Fibroblast of mammary gland (primary cell): ENCODE measurements at regions not wholly inside any gene's neighbourhood (a gene's known extent, or its start where the extent isn't known, plus 50 kb on each side); places are given as distances from the start of the nearest gene placed in this dataset.

ENCODE experiments used
- DNase-seq: peaks from one replicate; pipeline ENCODE4 v3.0.0-alpha.2; 2010; ENCODE audit warnings: low read depth
- H3K4me3 ChIP-seq: 2 replicates; pipeline ENCODE4 v1.5.1; 2011; ENCODE audit warnings: low read depth, mild to moderate bottlenecking, low read length, moderate library complexity; ENCODE audit not compliant: control insufficient read depth
- TF ChIP-seq, protein P1 (sequence below): conservative IDR thresholded peaks from 2 replicates; pipeline ENCODE4 v1.5.1; 2011; ENCODE audit warnings: low read depth, low read length, inconsistent platforms; ENCODE audit not compliant: control insufficient read depth, insufficient read depth

DNA sequence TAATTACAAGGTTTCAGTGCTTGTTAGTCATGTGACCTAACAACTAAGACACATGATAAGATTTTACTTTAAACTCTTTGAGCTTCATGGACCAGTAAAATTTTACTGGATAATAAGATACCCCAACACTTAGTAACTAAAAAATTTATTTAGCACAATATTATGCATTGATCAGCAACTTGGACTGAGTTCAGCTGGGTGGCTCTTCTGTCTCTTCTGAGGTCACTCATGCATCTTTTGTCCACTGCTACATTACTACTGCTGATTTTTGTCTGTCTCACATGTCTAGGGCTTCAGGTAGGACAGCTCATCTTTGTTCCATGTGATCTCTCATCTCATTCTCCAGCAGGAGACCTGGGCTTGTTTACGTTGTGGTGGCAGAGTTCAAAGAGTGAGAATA, 370.2 kb upstream of the TMTC1 start:
- DNase-seq: no peak

DNA sequence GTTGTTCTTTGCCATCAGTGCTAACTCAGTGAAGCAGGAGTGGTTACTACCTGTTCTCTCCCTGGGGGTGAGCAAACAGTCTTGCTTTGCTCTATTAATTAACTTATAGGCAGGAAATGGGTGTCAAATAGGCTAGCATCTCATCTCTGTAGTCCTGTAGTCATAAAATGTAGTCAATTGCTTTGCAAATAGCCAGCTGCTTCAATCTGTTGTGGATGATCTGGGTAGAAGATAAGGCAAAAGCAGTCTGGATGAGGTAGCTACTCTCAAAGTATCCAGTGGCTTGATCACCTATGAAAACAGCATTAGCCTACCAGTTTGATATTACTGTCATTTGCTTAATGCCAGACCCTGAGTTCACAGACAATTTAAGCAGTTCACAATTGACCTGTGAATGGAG, 369.0 kb upstream of the TMTC1 start:
- TF ChIP-seq, protein P1, sequence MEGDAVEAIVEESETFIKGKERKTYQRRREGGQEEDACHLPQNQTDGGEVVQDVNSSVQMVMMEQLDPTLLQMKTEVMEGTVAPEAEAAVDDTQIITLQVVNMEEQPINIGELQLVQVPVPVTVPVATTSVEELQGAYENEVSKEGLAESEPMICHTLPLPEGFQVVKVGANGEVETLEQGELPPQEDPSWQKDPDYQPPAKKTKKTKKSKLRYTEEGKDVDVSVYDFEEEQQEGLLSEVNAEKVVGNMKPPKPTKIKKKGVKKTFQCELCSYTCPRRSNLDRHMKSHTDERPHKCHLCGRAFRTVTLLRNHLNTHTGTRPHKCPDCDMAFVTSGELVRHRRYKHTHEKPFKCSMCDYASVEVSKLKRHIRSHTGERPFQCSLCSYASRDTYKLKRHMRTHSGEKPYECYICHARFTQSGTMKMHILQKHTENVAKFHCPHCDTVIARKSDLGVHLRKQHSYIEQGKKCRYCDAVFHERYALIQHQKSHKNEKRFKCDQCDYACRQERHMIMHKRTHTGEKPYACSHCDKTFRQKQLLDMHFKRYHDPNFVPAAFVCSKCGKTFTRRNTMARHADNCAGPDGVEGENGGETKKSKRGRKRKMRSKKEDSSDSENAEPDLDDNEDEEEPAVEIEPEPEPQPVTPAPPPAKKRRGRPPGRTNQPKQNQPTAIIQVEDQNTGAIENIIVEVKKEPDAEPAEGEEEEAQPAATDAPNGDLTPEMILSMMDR: no peak
- H3K4me3 ChIP-seq: no peak overlapping the region
- no peak for DNase-seq

More for the DNA sequence above, 370.2 kb upstream of the TMTC1 start:
- H3K4me3 ChIP-seq: no peak overlapping the region
- TF ChIP-seq, protein P1: no peak

DNA sequence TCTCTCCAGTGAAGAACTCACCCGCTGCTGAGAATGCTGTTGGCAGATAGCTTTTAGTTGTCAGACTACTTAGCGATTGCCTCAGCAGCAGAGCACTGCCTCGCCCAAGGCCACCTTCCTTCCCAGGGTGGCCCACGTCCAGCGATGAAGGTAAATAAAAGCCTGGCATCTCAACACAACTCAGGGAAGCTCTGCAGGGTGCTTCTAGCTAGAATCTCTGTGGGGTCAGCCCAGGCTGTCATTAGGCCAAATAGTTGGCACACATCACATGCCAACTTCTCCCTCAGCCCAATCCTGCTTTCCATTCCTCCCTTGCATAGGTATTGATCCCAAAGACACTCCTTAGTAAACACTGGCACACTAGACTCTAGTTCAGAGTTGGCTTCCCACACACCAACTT, 368.1 kb upstream of the TMTC1 start:
- TF ChIP-seq, protein P1: no peak
- DNase-seq: no peak
- no peak overlapping the region for H3K4me3 ChIP-seq

DNA sequence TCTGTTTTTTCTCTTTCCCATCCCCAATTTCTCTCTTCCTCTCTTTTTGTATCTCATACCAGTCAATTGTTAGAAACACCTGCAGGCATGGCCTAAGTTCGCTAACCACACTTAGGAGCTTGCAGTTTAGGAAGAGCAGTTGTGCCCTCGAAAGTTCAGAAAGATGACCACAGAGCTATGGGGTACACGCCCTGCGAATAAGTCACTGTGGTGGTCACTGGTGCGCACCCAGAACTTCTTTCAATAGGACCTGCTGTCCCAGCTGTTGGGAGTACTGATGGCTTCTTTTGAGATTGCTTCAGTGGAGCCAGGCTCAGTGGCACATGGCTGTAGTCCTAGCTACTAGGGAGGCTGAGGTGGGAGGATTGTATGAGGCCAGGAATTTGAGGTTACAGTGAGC, 362.8 kb upstream of the TMTC1 start:
- TF ChIP-seq, protein P1: no peak
- DNase-seq: no peak
- H3K4me3 ChIP-seq: no peak overlapping the region

DNA sequence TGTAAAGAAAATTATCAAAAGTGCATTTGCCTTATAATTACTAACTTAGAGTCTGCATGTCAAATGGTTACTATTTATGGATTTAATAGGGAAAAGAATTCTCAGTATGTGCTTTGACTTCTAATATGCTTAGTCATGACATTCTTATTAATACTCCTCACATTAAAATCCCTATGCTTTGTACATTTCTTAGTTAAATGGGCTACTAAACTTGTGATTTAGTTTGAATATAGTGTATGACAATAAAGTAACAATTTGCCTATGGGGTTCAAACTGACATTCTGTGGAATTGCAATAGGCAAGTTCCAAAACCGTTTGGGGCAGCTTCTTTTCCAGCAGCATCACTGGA, 361.9 kb upstream of the TMTC1 start:
- no peak for DNase-seq
- TF ChIP-seq, protein P1: no peak
- H3K4me3 ChIP-seq: no peak overlapping the region

DNA sequence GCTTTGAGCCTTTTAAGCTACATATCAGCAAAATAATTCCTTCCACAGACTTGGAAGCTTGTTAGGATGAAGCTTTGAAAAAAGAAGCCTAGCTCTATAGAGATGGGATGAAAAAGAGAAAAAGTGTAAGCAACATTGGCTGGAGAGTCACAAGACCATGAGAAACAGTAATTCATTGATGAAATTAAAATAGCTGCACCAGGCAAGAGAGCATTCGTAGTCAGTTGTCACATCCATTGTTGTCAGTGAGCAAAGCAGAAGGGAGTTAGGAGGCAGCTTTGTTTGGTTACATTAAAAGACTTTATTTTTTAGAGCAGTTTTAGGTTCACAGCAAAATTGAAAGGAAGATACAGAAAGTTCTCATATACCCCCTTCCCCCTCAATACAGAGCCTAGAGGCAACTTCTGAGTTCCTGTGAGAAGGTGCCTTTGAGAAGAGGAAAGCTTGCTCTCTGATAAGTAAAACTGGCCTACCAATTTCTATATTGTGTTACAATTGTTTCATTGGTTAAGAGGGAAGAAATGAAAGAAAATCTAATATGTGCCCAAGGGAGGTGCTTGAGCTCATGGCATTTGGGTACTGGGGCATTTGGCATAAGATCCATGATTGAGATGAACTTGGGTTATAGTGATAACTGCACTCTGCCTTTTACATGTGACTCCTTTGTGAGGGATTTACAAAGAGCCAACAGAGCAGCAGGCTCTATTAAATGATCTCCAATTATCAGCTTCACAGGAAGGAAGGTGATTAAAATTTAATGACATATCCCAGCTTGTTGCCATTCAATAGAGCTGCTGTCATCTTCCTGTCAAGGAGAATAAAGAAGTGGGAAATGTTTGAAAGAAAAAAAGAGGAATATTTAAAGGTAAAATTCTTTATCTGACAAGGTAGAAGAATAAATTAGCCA, 361.3 kb upstream of the TMTC1 start:
- TF ChIP-seq, protein P1: no peak
- no peak for DNase-seq
- H3K4me3 ChIP-seq: no peak overlapping the region

DNA sequence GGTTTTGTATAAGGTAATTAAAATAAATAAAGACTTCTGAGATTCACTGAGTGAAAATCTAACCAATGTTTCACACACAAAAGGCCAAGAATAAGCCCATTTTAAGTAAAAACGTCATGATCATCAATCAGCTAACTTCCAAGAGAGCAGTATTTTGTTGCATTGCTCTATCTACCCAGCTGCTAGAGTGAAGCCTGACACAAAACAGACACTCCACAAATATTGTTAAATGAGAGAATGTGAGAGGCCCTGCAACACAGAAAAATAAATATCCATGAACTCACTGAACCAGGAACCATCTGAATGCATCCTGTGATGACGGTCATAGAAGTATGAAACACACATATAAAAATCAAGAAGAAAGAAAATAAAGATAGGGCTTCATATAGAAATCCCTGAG, 358.6 kb upstream of the TMTC1 start:
- TF ChIP-seq, protein P1: no peak
- no peak overlapping the region for H3K4me3 ChIP-seq
- DNase-seq: no peak
